Body of pancreas (tissue), 4 donors: ENCODE measurements at regions not wholly inside any gene's neighbourhood (a gene's known extent, or its start where the extent isn't known, plus 50 kb on each side); places are given as distances from the start of the nearest gene placed in this dataset.
A peak's percentile ranks its signal among the peaks of the same experiment; 100 is the strongest.

ENCODE experiments used
- ATAC-seq: fragments of 150-250 bp; one replicate; pipeline ENCODE4 v1.9.1; 2016
- DNase-seq, 4 donors: peaks; one replicate each; pipeline ENCODE4 v3.0.0-alpha.2; 2019
- H3K27ac ChIP-seq, 4 donors: fragments of 200-600 bp; sonication (generic); 1 replicate in 3 of 4; 2 replicates in 1 of 4; pipeline versions ENCODE4 v1.5.1 to v1.6.1; 2016 to 2019; ENCODE audit warnings: mild to moderate bottlenecking in 1 of 4, mixed read lengths in 1 of 4, moderate library complexity in 1 of 4
- H3K27me3 ChIP-seq, 2 donors: fragments of 200-600 bp; sonication (generic); one replicate each; pipeline ENCODE4 v1.6.0; 2016; ENCODE audit warnings: mild to moderate bottlenecking in 1 of 2
- H3K36me3 ChIP-seq, 2 donors: fragments of 200-600 bp; sonication (generic); replicated peaks in 1 of 2; 2 replicates each; pipeline ENCODE4 v1.5.1; 2016; ENCODE audit warnings: low read depth in 2 of 2; ENCODE audit not compliant: insufficient read depth in 1 of 2
- H3K4me1 ChIP-seq: fragments of 200-600 bp; sonication (generic); one replicate; pipeline ENCODE4 v1.6.0; 2016
- H3K4me3 ChIP-seq, 2 donors: fragments of 200-600 bp; sonication (generic); 1 replicate in 1 of 2; 2 replicates in 1 of 2; pipeline ENCODE4 v1.5.1; 2016 to 2019
- H3K9me3 ChIP-seq, 3 donors: fragments of 200-600 bp; sonication (generic); 1 replicate in 2 of 3; 2 replicates in 1 of 3; pipeline ENCODE4 v1.5.1; 2016
- CTCF ChIP-seq, 7 experiments: fragments of 450-650 bp in 4 of 7; fragments of 200-600 bp in 3 of 7; sonication (generic) in 3 of 7; IDR thresholded peaks; one replicate each; pipeline ENCODE4 v1.5.1; 2016 to 2019; ENCODE audit warnings: antibody characterized with exemption in 7 of 7
- POLR2A ChIP-seq, 3 donors: fragments of 450-650 bp; IDR thresholded peaks; one replicate each; pipeline ENCODE4 v1.6.1; 2016; ENCODE audit warnings: antibody characterized with exemption in 3 of 3, mild to moderate bottlenecking in 2 of 3
- WGBS, 2 donors: methylation state at CpG; one replicate each; pipeline ENCODE4 v1.1.5; 2017; 5-methylcytosine and 5-hydroxymethylcytosine counted together
- intact Hi-C: fragments of 100-400 bp; cut with DNase I; formaldehyde crosslinking; loops from one replicate; pipeline ENCODE4 v1.15.1; 2023

- ATAC-seq (no peak), DNase-seq (no peak)
- Histone ChIP-seq H3K27ac (no peak overlapping the region), H3K9me3 (no peaks in the 10 kb centered on the region), H3K36me3 (no peaks in the 10 kb centered on the region), H3K27me3 (no peaks in the 10 kb centered on the region), H3K4me3 (no peak overlapping the region), H3K4me1 (no peaks in the 10 kb centered on the region)
- 76% methylated on average over 12 to 13 of the region's 13 CpGs for WGBS, 2 donors
- intact Hi-C loops, result no loop called here
- no peak for TF ChIP-seq POLR2A (IDR thresholded peaks at IDR 0.05)
- no peak for TF ChIP-seq CTCF (IDR thresholded peaks at IDR 0.05)
Measured at GRCh38 chr11:112835591-112836255, 125.5 kb upstream of the NCAM1 start.

- Histone ChIP-seq H3K27ac (no peak overlapping the region), H3K4me3 (no peak overlapping the region), H3K36me3 (no peaks in the 10 kb centered on the region), H3K9me3 (no peaks in the 10 kb centered on the region), H3K27me3 (no peaks in the 10 kb centered on the region), H3K4me1 (no peaks in the 10 kb centered on the region)
- DNase-seq, result no peak
- no peak for ATAC-seq
- WGBS, 2 donors, result 65 to 80% methylated on average over 8 of the region's 9 CpGs
- intact Hi-C loops, result no loop called here
- no peak for TF ChIP-seq CTCF (IDR thresholded peaks at IDR 0.05)
Measured at GRCh38 chr11:112836256-112836602, 125.0 kb upstream of the NCAM1 start.

- TF ChIP-seq POLR2A (IDR thresholded peaks at IDR 0.05), result no peak
- no peak for TF ChIP-seq CTCF (IDR thresholded peaks at IDR 0.05)
- intact Hi-C loops, result no loop called here
- no peak overlapping the region for H3K27ac ChIP-seq
- 57 to 77% methylated on average over 5 to 8 of the region's 8 CpGs for whole genome bisulfite sequencing, 2 donors
- no peaks in the 10 kb centered on the region for H3K27me3 ChIP-seq
- H3K4me3 ChIP-seq, result no peak overlapping the region
- H3K9me3 ChIP-seq, result no peaks in the 10 kb centered on the region
- ATAC-seq (no peak), DNase-seq (peak in 3 of 4 donors; percentile 10 to 46 (median 18))
- no peaks in the 10 kb centered on the region for H3K4me1 ChIP-seq
- H3K36me3 ChIP-seq, result no peaks in the 10 kb centered on the region
Measured at GRCh38 chr11:112837162-112837826, 123.9 kb upstream of the NCAM1 start.

GRCh38 chr11:112839051-112839450, 122.2 kb upstream of the NCAM1 start:
- TF ChIP-seq CTCF (IDR thresholded peaks at IDR 0.05), result no peak
- WGBS, 2 donors, result 63 to 65% methylated on average over 3 of the region's 3 CpGs
- intact Hi-C loops, result no loop called here
- ATAC-seq (no peak), DNase-seq (no peak)
- Histone ChIP-seq H3K27me3 (no peaks in the 10 kb centered on the region), H3K9me3 (no peaks in the 10 kb centered on the region), H3K4me1 (no peaks in the 10 kb centered on the region), H3K36me3 (no peaks in the 10 kb centered on the region), H3K4me3 (no peak overlapping the region), H3K27ac (no peak overlapping the region)

- no peaks in the 10 kb centered on the region for H3K36me3 ChIP-seq
- no peak for ATAC-seq
- no peak for DNase-seq
- no peak overlapping the region for H3K4me3 ChIP-seq
- no peak overlapping the region for H3K27ac ChIP-seq
- H3K27me3 ChIP-seq, result no peaks in the 10 kb centered on the region
- WGBS, 2 donors, result 15 to 18% methylated on average over 3 of the region's 3 CpGs
- intact Hi-C loops, result no loop called here
- H3K9me3 ChIP-seq, result no peaks in the 10 kb centered on the region
- H3K4me1 ChIP-seq, result no peaks in the 10 kb centered on the region
- TF ChIP-seq CTCF (IDR thresholded peaks at IDR 0.05) (no peak), POLR2A (IDR thresholded peaks at IDR 0.05) (no peak)
Measured at GRCh38 chr11:112841729-112842128, 119.5 kb upstream of the NCAM1 start.
